ENCODE measurements at regions not wholly inside any gene's neighbourhood (a gene's known extent, or its start where the extent isn't known, plus 50 kb on each side); places are given as distances from the start of the nearest gene placed in this dataset.

GRCh38 chr3:17806876-17807275 lies 64.4 kb upstream of the TBC1D5 start:
- TF ChIP-seq YY1 (IDR thresholded peaks at IDR 0.05; ENCODE audit: low read depth) (no peak), SMC3 (IDR thresholded peaks at IDR 0.05; ENCODE audit: low read depth, low read length) (no peak), FOXM1 (IDR thresholded peaks at IDR 0.05; ENCODE audit: low read depth) (no peak)

DNA sequence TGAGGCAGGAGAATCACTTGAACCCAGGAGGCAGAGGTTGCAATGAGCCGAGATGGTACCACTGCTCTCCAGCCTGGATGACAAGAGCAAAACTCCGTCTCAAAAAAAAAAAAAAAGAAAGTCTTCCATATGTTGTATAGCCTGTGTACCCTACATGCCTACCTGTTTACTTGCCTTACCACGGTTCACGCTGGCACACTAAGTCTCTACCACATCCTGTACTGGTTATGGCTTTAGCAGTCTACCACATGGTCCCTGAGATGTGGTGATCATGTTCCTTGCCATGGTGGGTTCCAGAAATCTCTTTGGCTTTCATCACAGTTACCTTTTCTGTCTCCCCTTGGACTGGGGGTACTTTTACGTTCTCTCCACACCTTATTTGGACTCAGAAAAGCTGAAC lies 63.8 kb upstream of the TBC1D5 start:
- H3K9ac ChIP-seq = no peak overlapping the region
- H4K20me1 ChIP-seq (ENCODE audit: insufficient read depth) = no peaks in the 10 kb centered on the region
- no peaks in the 10 kb centered on the region for H3K9me3 ChIP-seq
- no peak overlapping the region for H3K27ac ChIP-seq (ENCODE audit: low read depth in 2 of 2, low read length in 1 of 2)
- H3K79me2 ChIP-seq (ENCODE audit: insufficient read depth) = no peaks in the 10 kb centered on the region
- 89% methylated on average over 5 of the region's 5 CpGs for WGBS (ENCODE audit: low lambda C conversion rate)
- POLR2A ChIA-PET = no interaction called here
- H3K4me2 ChIP-seq = no peak overlapping the region
- H3K36me3 ChIP-seq (replicated peaks in 1 of 2; ENCODE audit: control insufficient read depth in 1 of 2, insufficient read depth in 2 of 2, low read length in 1 of 2) = no peaks in the 10 kb centered on the region
- no peak overlapping the region for H2AFZ ChIP-seq (ENCODE audit: low read depth)
- no peaks in the 10 kb centered on the region for H3K27me3 ChIP-seq (ENCODE audit: insufficient read depth)
- H3K9me2 ChIP-seq = no peaks in the 10 kb centered on the region
- no peak overlapping the region for H3K4me3 ChIP-seq (ENCODE audit: low read depth in 2 of 2, low read length in 1 of 2)
- no peak for DNase-seq
- CTCF ChIA-PET = no interaction called here
- no peaks in the 10 kb centered on the region for H3F3A ChIP-seq (replicated peaks; ENCODE audit: insufficient read depth)
- TF ChIP-seq USF1 (IDR thresholded peaks at IDR 0.05; ENCODE audit: borderline replicate concordance, low read depth) (no peak), GABPA (IDR thresholded peaks at IDR 0.05; ENCODE audit: low read depth) (no peak), RCOR1 (IDR thresholded peaks at IDR 0.05; ENCODE audit: low read length) (no peak), SMC3 (IDR thresholded peaks at IDR 0.05; ENCODE audit: low read depth, low read length) (no peak), ELF1 (IDR thresholded peaks at IDR 0.05) (no peak), NRF1 (IDR thresholded peaks at IDR 0.05; ENCODE audit: low read depth, low read length) (no peak), EZH2phosphoT487 (IDR thresholded peaks at IDR 0.05; ENCODE audit: borderline replicate concordance, low read depth) (no peak), YY1 (IDR thresholded peaks at IDR 0.05; ENCODE audit: low read depth) (no peak), RXRA (IDR thresholded peaks at IDR 0.05; ENCODE audit: borderline replicate concordance, low read depth) (no peak), FOXM1 (IDR thresholded peaks at IDR 0.05; ENCODE audit: low read depth) (no peak), NFIC (IDR thresholded peaks at IDR 0.05; ENCODE audit: borderline replicate concordance) (no peak), PBX3 (IDR thresholded peaks at IDR 0.05) (no peak), MXI1 (IDR thresholded peaks at IDR 0.05; ENCODE audit: low read depth, low read length) (no peak), RFX5 (IDR thresholded peaks at IDR 0.05; ENCODE audit: low read length) (no peak)
- TF ChIP-seq, protein P1, sequence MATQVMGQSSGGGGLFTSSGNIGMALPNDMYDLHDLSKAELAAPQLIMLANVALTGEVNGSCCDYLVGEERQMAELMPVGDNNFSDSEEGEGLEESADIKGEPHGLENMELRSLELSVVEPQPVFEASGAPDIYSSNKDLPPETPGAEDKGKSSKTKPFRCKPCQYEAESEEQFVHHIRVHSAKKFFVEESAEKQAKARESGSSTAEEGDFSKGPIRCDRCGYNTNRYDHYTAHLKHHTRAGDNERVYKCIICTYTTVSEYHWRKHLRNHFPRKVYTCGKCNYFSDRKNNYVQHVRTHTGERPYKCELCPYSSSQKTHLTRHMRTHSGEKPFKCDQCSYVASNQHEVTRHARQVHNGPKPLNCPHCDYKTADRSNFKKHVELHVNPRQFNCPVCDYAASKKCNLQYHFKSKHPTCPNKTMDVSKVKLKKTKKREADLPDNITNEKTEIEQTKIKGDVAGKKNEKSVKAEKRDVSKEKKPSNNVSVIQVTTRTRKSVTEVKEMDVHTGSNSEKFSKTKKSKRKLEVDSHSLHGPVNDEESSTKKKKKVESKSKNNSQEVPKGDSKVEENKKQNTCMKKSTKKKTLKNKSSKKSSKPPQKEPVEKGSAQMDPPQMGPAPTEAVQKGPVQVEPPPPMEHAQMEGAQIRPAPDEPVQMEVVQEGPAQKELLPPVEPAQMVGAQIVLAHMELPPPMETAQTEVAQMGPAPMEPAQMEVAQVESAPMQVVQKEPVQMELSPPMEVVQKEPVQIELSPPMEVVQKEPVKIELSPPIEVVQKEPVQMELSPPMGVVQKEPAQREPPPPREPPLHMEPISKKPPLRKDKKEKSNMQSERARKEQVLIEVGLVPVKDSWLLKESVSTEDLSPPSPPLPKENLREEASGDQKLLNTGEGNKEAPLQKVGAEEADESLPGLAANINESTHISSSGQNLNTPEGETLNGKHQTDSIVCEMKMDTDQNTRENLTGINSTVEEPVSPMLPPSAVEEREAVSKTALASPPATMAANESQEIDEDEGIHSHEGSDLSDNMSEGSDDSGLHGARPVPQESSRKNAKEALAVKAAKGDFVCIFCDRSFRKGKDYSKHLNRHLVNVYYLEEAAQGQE (IDR thresholded peaks at IDR 0.05; ENCODE audit: low read depth, low read length) = no peak
- TF ChIP-seq, protein P2, sequence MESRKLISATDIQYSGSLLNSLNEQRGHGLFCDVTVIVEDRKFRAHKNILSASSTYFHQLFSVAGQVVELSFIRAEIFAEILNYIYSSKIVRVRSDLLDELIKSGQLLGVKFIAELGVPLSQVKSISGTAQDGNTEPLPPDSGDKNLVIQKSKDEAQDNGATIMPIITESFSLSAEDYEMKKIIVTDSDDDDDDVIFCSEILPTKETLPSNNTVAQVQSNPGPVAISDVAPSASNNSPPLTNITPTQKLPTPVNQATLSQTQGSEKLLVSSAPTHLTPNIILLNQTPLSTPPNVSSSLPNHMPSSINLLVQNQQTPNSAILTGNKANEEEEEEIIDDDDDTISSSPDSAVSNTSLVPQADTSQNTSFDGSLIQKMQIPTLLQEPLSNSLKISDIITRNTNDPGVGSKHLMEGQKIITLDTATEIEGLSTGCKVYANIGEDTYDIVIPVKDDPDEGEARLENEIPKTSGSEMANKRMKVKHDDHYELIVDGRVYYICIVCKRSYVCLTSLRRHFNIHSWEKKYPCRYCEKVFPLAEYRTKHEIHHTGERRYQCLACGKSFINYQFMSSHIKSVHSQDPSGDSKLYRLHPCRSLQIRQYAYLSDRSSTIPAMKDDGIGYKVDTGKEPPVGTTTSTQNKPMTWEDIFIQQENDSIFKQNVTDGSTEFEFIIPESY (IDR thresholded peaks at IDR 0.05; ENCODE audit: borderline replicate concordance, low read depth) = no peak
- peaks cover 7 to 15% of the 10 kb centered on the region in 2 experiments; a peak in 3 of 4 replicates for H3K4me1 ChIP-seq (ENCODE audit: control insufficient read depth in 1 of 2, insufficient read depth in 2 of 2, low read depth in 1 of 2, low read length in 1 of 2)

More at GRCh38 chr3:17806876-17807275, 64.4 kb upstream of the TBC1D5 start:
- Histone ChIP-seq H3F3A (replicated peaks; ENCODE audit: insufficient read depth) (no peaks in the 10 kb centered on the region), H3K4me3 (ENCODE audit: low read depth in 2 of 2, low read length in 1 of 2) (no peak overlapping the region), H3K79me2 (ENCODE audit: insufficient read depth) (no peaks in the 10 kb centered on the region), H3K9me2 (no peaks in the 10 kb centered on the region), H3K4me1 (ENCODE audit: control insufficient read depth in 1 of 2, insufficient read depth in 2 of 2, low read depth in 1 of 2, low read length in 1 of 2) (peaks cover 7 to 18% of the 10 kb centered on the region in 2 experiments; a peak in 3 of 4 replicates), H3K36me3 (replicated peaks in 1 of 2; ENCODE audit: control insufficient read depth in 1 of 2, insufficient read depth in 2 of 2, low read length in 1 of 2) (no peaks in the 10 kb centered on the region), H3K27ac (ENCODE audit: low read depth in 2 of 2, low read length in 1 of 2) (no peak overlapping the region), H3K27me3 (ENCODE audit: insufficient read depth) (no peaks in the 10 kb centered on the region), H3K9me3 (no peaks in the 10 kb centered on the region), H4K20me1 (ENCODE audit: insufficient read depth) (no peaks in the 10 kb centered on the region), H3K4me2 (no peak overlapping the region), H2AFZ (ENCODE audit: low read depth) (no peak overlapping the region), H3K9ac (no peak overlapping the region)
- CTCF ChIA-PET = no interaction called here
- DNase-seq = no peak
- 57% methylated on average over 1 of the region's 1 CpG for WGBS (ENCODE audit: low lambda C conversion rate)
- POLR2A ChIA-PET = no interaction called here

All from SK-N-SH (cell line).